NCI-H526 (cell line): ENCODE measurements at regions not wholly inside any gene's neighbourhood (a gene's known extent, or its start where the extent isn't known, plus 50 kb on each side); places are given as distances from the start of the nearest gene placed in this dataset.
"Not testable (repeated sequence)": the region's sequence is repeated elsewhere in the genome, so short reads cannot be mapped to it uniquely, and the experiment has no call there.

Experiments
- DNase-seq, 2 experiments: peaks; one replicate each; lab custom pipeline; 2025; lab: John Stamatoyannopoulos, UW

GRCh38 chr14:22297376-22297775, 291.6 kb downstream of the DAD1 start:
- DNase-seq: no peak

DNA sequence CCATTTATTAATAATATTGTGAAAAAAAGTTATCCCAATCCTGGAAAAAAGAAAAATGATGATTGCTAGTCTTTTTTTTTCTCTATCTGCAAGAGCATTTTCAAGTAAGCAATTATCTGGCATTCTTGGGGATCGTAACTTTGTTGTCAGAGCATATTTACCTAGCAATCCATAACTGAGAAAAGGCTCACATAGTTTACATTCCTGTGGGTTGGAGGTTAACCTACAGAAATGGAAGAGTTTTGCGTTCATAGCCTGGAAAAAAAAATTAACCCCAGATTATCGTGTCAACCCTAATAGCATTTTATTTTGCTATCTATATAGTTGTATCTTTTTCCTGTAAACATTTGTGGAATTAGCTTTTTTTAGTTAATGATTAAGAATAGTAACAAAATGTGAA, 292.3 kb downstream of the DAD1 start:
- DNase-seq: no peak

- no peak for DNase-seq
Observed at GRCh38 chr14:22296088-22296487, 292.9 kb downstream of the DAD1 start.

- no peak for DNase-seq
Observed at GRCh38 chr14:22291406-22291805, 297.6 kb downstream of the DAD1 start.

DNA sequence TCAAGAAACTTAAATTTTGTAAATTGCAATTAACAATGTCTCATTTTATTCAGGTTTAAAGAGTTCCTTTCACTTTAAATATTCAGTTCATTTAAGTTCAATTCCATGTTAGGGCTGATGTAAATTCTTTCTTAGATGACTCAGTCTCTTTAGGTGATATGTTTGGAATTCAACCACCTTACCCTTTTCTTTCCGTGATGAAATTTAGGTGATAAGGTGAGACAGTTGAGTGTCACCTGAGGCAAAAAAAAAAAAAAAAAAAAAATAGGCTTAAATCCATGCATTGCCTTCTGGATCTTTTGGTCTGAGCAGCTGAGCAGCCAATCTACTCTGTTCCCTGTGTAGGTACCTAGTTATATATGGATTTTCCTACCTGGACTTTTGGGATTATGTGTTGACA, 299.5 kb downstream of the DAD1 start:
- no peak for DNase-seq

GRCh38 chr14:22285991-22286390, 303.0 kb downstream of the DAD1 start:
- DNase-seq: no peak

DNA sequence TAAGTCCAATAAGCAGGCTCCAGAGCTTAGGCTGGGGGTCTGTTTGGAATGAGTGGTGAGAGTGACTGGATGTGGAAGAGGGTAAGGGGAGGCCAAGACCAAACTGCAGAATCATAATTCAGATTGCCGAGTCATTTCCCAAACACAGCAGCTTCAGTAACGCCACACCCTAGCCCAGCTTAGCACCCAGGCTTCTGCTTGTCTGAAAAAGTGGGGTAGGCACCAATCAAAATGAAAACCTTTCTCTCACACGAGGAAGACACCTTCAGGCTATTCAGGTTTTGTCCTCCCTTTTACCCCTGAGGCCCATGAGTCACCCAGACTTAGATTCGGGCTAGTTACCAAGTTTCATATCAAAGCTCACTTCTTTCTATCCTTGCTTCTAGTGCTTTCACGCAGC, 306.1 kb downstream of the DAD1 start:
- DNase-seq: no peak

DNA sequence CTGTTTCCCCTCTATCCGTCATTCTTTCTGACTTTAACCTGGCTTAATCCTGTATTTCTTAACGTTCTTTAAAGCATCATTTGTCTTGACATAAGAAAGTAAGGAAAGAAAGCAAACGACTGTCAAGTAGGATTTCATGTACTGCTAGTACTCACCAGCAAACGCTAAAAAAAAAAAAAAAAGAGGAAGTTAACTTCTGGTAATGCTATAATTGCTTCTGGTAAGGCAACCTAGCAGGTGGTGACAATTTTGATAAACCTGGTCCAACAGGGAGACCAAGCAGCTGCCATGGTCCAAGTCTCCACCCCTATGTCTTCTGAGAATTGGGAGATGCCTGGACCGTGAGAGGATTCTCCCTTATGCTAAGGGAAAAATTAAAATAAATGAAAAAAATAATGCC, 306.6 kb downstream of the DAD1 start:
- no peak for DNase-seq

- DNase-seq: not testable (repeated sequence)
Observed at GRCh38 chr14:22281447-22281874, 307.6 kb downstream of the DAD1 start.

- DNase-seq: no peak
Observed at GRCh38 chr14:22280497-22281316, 308.3 kb downstream of the DAD1 start.

DNA sequence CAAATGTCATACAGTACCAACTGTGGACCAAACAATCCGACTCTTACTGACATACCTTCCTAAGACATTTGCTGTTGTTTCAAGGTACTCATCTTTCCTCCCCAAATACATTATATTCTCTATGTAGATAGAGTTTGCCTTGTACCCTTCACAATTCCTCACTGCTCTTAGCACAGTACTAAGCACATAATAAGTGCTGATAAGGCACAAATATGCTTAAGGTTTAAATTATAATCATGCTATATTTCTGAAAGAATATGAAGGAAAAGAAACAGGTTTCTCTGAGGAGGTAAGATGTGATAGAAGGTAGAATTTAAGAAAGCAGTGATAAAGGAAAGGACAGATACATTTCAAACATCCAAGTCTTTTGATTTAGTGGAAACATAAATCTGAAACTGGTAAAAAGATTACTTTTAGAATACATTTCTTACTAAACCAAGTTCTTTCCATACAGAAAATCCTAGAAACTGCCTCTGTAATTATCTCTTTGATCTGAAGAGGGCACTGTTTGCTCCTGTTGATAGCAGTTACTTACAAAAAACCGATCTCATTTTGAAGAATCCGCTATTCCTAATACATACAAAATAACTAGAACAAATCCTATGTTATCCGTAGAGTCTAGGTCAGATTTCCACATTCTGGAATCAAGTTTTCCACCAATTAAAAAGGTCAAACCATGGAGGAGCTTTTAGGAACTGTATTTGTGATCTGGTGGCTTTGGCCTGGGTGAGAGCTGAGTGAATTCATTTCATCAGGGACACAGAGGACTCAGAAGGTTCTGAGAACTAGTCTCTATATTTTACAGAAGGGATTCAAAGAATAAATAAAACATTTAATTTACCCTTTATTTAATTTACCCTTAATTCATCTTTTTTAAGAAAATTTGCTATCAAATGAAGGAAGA, 311.9 kb downstream of the DAD1 start:
- peak in 1 of 2 experiments; percentile 8 for DNase-seq

DNA sequence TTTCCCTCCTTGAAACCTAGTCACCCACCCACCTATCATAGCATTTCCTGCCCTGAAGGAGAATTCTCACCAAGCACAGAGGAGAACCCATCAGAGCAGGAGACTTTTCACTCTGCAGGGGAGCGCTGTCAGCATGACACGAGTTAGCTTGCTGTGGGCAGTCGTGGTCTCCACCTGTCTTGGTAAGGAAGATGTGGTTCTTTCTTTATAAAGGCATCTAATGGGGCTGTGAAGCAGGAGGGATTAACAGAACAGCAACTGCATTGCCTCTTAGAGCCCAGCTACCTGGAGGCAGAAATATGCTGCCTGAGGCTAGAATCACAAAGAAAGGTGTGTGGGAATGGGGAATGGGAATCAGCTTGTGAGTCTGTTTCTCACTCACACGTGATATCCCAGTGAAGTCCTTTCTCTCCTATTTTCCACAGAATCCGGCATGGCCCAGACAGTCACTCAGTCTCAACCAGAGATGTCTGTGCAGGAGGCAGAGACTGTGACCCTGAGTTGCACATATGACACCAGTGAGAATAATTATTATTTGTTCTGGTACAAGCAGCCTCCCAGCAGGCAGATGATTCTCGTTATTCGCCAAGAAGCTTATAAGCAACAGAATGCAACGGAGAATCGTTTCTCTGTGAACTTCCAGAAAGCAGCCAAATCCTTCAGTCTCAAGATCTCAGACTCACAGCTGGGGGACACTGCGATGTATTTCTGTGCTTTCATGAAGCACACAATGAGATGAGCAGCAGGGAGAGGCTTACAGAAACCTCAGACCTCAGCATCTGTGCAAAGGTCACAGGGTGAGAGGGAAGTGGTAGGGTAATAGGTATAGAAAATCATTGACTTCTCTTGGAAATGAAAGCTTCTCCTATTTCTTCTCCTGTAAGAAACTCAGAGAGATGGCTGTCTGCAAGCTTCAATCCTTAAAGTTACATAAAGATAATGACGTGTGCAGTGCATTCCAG, 316.9 kb downstream of the DAD1 start:
- DNase-seq: no peak

DNA sequence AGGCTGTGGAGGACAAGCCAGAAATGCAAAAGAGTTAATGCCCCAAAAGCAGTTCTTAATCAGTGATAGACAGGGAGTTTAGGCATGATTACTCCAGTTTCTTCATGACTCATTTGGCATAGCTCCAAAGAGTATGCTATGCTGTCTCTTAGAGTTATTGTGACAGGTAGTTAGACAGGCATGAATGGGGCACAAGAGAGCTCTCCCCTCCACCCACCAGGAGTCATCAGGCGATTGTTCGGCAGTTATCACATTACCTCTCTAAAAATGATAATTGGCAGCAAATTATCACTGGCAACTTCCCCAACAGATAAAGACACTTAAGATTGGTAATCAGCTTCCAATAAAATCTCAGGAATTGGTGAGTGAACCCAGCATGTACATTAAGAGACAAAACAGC, 320.1 kb downstream of the DAD1 start:
- DNase-seq: no peak

GRCh38 chr14:22266683-22267082, 322.3 kb downstream of the DAD1 start:
- DNase-seq: no peak

GRCh38 chr14:22266142-22266442, 322.9 kb downstream of the DAD1 start:
- DNase-seq: no peak

DNA sequence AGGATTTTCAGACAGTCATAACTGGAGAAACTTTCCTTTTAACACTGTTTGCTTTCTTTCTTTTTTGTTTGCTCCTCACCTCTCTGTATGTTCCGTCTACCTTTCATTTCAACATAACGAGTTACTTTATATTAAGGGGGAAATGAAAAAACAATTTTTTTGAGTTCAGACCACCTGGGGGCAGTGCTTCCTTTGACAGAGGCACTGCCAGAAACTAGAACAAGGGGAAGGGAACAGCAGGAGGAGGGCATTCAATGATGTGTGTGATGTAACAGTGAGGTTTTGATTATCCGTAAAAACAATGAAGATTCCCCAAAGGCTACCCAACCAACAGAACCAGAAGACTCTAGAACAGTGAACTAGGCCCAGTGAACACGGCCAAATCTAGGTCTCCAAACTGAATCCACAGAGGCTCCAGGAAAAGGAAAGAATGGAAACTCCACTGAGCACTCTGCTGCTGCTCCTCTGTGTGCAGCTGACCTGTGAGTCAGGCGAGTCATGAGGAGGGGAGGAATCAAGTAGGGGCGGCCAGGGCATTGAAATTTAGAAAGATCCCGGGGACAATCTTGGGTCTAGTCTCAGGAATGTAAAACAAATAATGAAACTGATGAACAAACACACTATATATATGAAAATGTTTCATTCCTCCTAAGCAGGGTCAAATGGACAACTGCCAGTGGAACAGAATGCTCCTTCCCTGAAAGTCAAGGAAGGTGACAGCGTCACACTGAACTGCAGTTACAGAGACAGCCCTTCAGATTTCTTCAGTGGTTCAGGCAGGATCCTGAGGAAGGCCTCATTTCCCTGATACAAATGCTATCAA, 323.5 kb downstream of the DAD1 start:
- no peak for DNase-seq

GRCh38 chr14:22264759-22265158, 324.3 kb downstream of the DAD1 start:
- DNase-seq: no peak

DNA sequence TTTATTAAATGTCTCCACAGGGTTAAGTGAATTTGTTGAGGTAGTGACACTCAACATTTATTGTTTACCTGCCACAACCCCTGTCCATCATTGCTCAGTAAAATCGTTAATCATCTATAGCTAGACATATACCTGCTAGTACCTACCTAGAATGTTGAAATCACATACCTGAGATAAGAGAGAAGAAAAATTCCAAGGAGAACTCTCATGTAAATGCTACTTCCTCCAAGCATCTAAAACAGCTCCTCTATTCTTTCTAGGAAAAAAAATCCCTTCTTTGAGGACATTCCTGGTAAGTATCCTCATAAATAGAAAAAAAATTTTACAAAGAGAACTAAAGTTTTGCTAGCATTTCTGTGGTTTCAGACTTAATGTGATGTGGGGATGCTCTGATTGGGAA, 325.1 kb downstream of the DAD1 start:
- no peak for DNase-seq

DNA sequence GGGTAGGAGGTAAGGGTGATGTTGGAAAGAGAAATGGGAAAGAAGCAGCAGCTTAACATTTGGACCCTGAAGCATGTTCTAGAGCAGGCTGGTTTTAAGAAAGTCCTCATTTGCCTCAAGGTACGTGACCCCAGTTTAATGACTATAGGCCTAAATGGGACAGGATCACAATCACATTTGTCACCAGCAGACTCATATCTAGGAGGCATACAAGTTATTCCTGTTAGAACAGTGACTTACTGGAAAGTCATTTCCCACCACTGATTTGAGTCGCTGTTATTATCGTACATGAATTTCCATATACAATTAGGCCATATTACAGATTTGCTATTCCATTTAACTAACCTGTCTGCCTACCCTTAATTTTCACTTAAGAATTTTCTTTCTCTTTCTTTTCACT, 326.1 kb downstream of the DAD1 start:
- no peak for DNase-seq

DNA sequence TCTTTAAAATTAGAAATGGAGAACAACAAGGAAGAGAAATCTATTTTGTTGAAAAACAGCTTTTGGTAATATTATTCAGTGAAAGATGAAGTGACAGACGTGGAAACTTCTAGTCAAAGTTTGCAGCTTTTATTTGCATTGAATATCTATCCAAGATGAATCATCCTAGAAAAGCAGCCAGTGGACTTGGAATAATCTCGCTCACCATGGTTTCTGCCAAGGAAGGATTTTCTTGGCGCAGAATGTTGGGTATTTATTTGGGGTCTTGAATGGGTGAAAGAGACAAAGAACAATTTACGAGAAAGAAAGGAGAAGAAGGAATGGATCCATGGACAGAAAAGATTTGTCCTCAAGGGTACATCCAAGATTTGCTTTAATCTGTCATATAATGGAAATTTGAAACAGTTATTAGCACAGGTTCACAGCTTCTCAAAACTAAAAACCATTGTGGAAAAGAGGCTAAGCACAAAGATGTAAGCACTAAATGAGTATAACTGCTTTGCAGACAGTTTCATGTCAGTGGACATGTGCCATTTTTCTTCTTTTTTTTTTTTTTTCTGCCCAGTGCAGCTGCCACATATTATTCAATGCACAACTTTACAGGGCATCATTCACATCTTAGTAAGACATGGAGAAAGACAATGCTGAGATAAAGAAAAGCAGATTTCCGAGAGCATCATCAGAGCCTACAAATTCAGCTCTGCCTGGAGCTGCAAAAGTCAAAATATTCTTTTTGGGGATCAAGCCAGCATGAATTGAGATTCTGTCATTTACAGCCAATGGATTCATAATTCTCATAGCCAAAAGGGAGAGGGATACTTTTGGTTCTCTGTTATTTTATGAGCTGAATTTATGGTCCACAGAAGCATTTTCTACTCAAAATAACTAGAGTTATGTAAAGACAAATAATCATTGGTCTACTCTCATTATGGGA, 333.7 kb downstream of the DAD1 start:
- no peak for DNase-seq
